ENCODE measurements at regions not wholly inside any gene's neighbourhood (a gene's known extent, or its start where the extent isn't known, plus 50 kb on each side); places are given as distances from the start of the nearest gene placed in this dataset.

- WGBS, 2 donors, result 6 to 7% methylated on average over 30 of the region's 30 CpGs
- no peak overlapping the region for H3K27ac ChIP-seq (ENCODE audit: low read depth in 2 of 2, low read length in 1 of 2)
- peak overlapping the region; percentile 31 to 56 for H3K4me3 ChIP-seq (ENCODE audit: low read depth in 1 of 2, low read length in 2 of 2)
Observed at GRCh38 chr5:42908509-42909488, 97.1 kb upstream of the SELENOP start.

GRCh38 chr5:42908086-42908485, 96.4 kb upstream of the SELENOP start:
- no peak overlapping the region for H3K27ac ChIP-seq (ENCODE audit: low read depth in 2 of 2, low read length in 1 of 2)
- H3K4me1 ChIP-seq (ENCODE audit: control insufficient read depth in 2 of 2, insufficient read depth in 2 of 2, low read length in 1 of 2), result peaks cover 0 to 3% of the 10 kb centered on the region in 2 donors
- no peaks in the 10 kb centered on the region for H3K9me3 ChIP-seq (ENCODE audit: control insufficient read depth in 2 of 2, insufficient read depth in 1 of 2, low read depth in 1 of 2, low read length in 1 of 2)
- H3K36me3 ChIP-seq (ENCODE audit: control insufficient read depth in 2 of 2, insufficient read depth in 2 of 2, low read length in 1 of 2), result no peaks in the 10 kb centered on the region
- no peaks in the 10 kb centered on the region for H3K27me3 ChIP-seq (ENCODE audit: control insufficient read depth in 1 of 2, insufficient read depth in 2 of 2, low read length in 2 of 2)
- no peak overlapping the region for H3K4me3 ChIP-seq (ENCODE audit: low read depth in 1 of 2, low read length in 2 of 2)
- WGBS, 2 donors, result 44 to 59% methylated on average over 2 of the region's 2 CpGs

More at GRCh38 chr5:42908509-42909488, 97.1 kb upstream of the SELENOP start:
- Histone ChIP-seq H3K27me3 (ENCODE audit: control insufficient read depth in 1 of 2, insufficient read depth in 2 of 2, low read length in 2 of 2) (no peaks in the 10 kb centered on the region), H3K9me3 (ENCODE audit: control insufficient read depth in 2 of 2, insufficient read depth in 1 of 2, low read depth in 1 of 2, low read length in 1 of 2) (no peaks in the 10 kb centered on the region), H3K36me3 (ENCODE audit: control insufficient read depth in 2 of 2, insufficient read depth in 2 of 2, low read length in 1 of 2) (no peaks in the 10 kb centered on the region), H3K4me1 (ENCODE audit: control insufficient read depth in 2 of 2, insufficient read depth in 2 of 2, low read length in 1 of 2) (peaks cover 0 to 3% of the 10 kb centered on the region in 2 donors)

- Histone ChIP-seq H3K36me3 (ENCODE audit: control insufficient read depth in 2 of 2, insufficient read depth in 2 of 2, low read length in 1 of 2) (no peaks in the 10 kb centered on the region), H3K9me3 (ENCODE audit: control insufficient read depth in 2 of 2, insufficient read depth in 1 of 2, low read depth in 1 of 2, low read length in 1 of 2) (no peaks in the 10 kb centered on the region), H3K27me3 (ENCODE audit: control insufficient read depth in 1 of 2, insufficient read depth in 2 of 2, low read length in 2 of 2) (no peaks in the 10 kb centered on the region), H3K27ac (ENCODE audit: low read depth in 2 of 2, low read length in 1 of 2) (no peak overlapping the region), H3K4me1 (ENCODE audit: control insufficient read depth in 2 of 2, insufficient read depth in 2 of 2, low read length in 1 of 2) (peaks cover 0 to 3% of the 10 kb centered on the region in 2 donors), H3K4me3 (ENCODE audit: low read depth in 1 of 2, low read length in 2 of 2) (no peak overlapping the region)
- WGBS, 2 donors, result 86 to 89% methylated on average over 1 of the region's 1 CpG
Observed at GRCh38 chr5:42905827-42906226, 94.1 kb upstream of the SELENOP start.

GRCh38 chr5:42900734-42901133, 89.0 kb upstream of the SELENOP start:
- Histone ChIP-seq H3K4me3 (ENCODE audit: low read depth in 1 of 2, low read length in 2 of 2) (no peak overlapping the region), H3K4me1 (ENCODE audit: control insufficient read depth in 2 of 2, insufficient read depth in 2 of 2, low read length in 1 of 2) (no peaks in the 10 kb centered on the region), H3K27me3 (ENCODE audit: control insufficient read depth in 1 of 2, insufficient read depth in 2 of 2, low read length in 2 of 2) (no peaks in the 10 kb centered on the region), H3K9me3 (ENCODE audit: control insufficient read depth in 2 of 2, insufficient read depth in 1 of 2, low read depth in 1 of 2, low read length in 1 of 2) (no peaks in the 10 kb centered on the region), H3K36me3 (ENCODE audit: control insufficient read depth in 2 of 2, insufficient read depth in 2 of 2, low read length in 1 of 2) (no peaks in the 10 kb centered on the region), H3K27ac (ENCODE audit: low read depth in 2 of 2, low read length in 1 of 2) (no peak overlapping the region)
- WGBS, 2 donors, result 90 to 93% methylated on average over 1 of the region's 1 CpG

GRCh38 chr5:42898760-42899159, 87.1 kb upstream of the SELENOP start:
- WGBS, 2 donors, result 89 to 94% methylated on average over 14 of the region's 14 CpGs
- H3K36me3 ChIP-seq (ENCODE audit: control insufficient read depth in 2 of 2, insufficient read depth in 2 of 2, low read length in 1 of 2), result no peaks in the 10 kb centered on the region
- H3K9me3 ChIP-seq (ENCODE audit: control insufficient read depth in 2 of 2, insufficient read depth in 1 of 2, low read depth in 1 of 2, low read length in 1 of 2), result no peaks in the 10 kb centered on the region
- no peak overlapping the region for H3K27ac ChIP-seq (ENCODE audit: low read depth in 2 of 2, low read length in 1 of 2)
- no peak overlapping the region for H3K4me3 ChIP-seq (ENCODE audit: low read depth in 1 of 2, low read length in 2 of 2)
- H3K4me1 ChIP-seq (ENCODE audit: control insufficient read depth in 2 of 2, insufficient read depth in 2 of 2, low read length in 1 of 2), result no peaks in the 10 kb centered on the region
- H3K27me3 ChIP-seq (ENCODE audit: control insufficient read depth in 1 of 2, insufficient read depth in 2 of 2, low read length in 2 of 2), result no peaks in the 10 kb centered on the region

GRCh38 chr5:42896523-42896922, 84.8 kb upstream of the SELENOP start:
- Histone ChIP-seq H3K27me3 (ENCODE audit: control insufficient read depth in 1 of 2, insufficient read depth in 2 of 2, low read length in 2 of 2) (no peaks in the 10 kb centered on the region), H3K4me1 (ENCODE audit: control insufficient read depth in 2 of 2, insufficient read depth in 2 of 2, low read length in 1 of 2) (no peaks in the 10 kb centered on the region)
- WGBS, 2 donors, result 64 to 72% methylated on average over 3 of the region's 3 CpGs

GRCh38 chr5:42894057-42894456, 82.4 kb upstream of the SELENOP start:
- Histone ChIP-seq H3K9me3 (ENCODE audit: control insufficient read depth in 2 of 2, insufficient read depth in 1 of 2, low read depth in 1 of 2, low read length in 1 of 2) (no peaks in the 10 kb centered on the region), H3K36me3 (ENCODE audit: control insufficient read depth in 2 of 2, insufficient read depth in 2 of 2, low read length in 1 of 2) (no peaks in the 10 kb centered on the region), H3K27me3 (ENCODE audit: control insufficient read depth in 1 of 2, insufficient read depth in 2 of 2, low read length in 2 of 2) (no peaks in the 10 kb centered on the region), H3K4me1 (ENCODE audit: control insufficient read depth in 2 of 2, insufficient read depth in 2 of 2, low read length in 1 of 2) (no peaks in the 10 kb centered on the region), H3K27ac (ENCODE audit: low read depth in 2 of 2, low read length in 1 of 2) (no peak overlapping the region), H3K4me3 (ENCODE audit: low read depth in 1 of 2, low read length in 2 of 2) (no peak overlapping the region)
- 57% methylated on average over 20 of the region's 20 CpGs for WGBS, 2 donors

More at GRCh38 chr5:42896523-42896922, 84.8 kb upstream of the SELENOP start:
- Histone ChIP-seq H3K9me3 (ENCODE audit: control insufficient read depth in 2 of 2, insufficient read depth in 1 of 2, low read depth in 1 of 2, low read length in 1 of 2) (no peaks in the 10 kb centered on the region), H3K4me3 (ENCODE audit: low read depth in 1 of 2, low read length in 2 of 2) (no peak overlapping the region), H3K27ac (ENCODE audit: low read depth in 2 of 2, low read length in 1 of 2) (no peak overlapping the region), H3K36me3 (ENCODE audit: control insufficient read depth in 2 of 2, insufficient read depth in 2 of 2, low read length in 1 of 2) (no peaks in the 10 kb centered on the region)

- H3K9me3 ChIP-seq (ENCODE audit: control insufficient read depth in 2 of 2, insufficient read depth in 1 of 2, low read depth in 1 of 2, low read length in 1 of 2), result no peaks in the 10 kb centered on the region
- 25 to 26% methylated on average over 4 of the region's 4 CpGs for WGBS, 2 donors
Observed at GRCh38 chr5:42889311-42889933, 77.7 kb upstream of the SELENOP start.

GRCh38 chr5:42888771-42889170, 77.1 kb upstream of the SELENOP start:
- WGBS, 2 donors, result 53 to 55% methylated on average over 7 of the region's 7 CpGs
- no peaks in the 10 kb centered on the region for H3K36me3 ChIP-seq (ENCODE audit: control insufficient read depth in 2 of 2, insufficient read depth in 2 of 2, low read length in 1 of 2)
- H3K4me3 ChIP-seq (ENCODE audit: low read depth in 1 of 2, low read length in 2 of 2), result no peak overlapping the region
- H3K27ac ChIP-seq (ENCODE audit: low read depth in 2 of 2, low read length in 1 of 2), result no peak overlapping the region
- no peaks in the 10 kb centered on the region for H3K27me3 ChIP-seq (ENCODE audit: control insufficient read depth in 1 of 2, insufficient read depth in 2 of 2, low read length in 2 of 2)
- H3K4me1 ChIP-seq (ENCODE audit: control insufficient read depth in 2 of 2, insufficient read depth in 2 of 2, low read length in 1 of 2), result no peaks in the 10 kb centered on the region
- no peaks in the 10 kb centered on the region for H3K9me3 ChIP-seq (ENCODE audit: control insufficient read depth in 2 of 2, insufficient read depth in 1 of 2, low read depth in 1 of 2, low read length in 1 of 2)

More at GRCh38 chr5:42889311-42889933, 77.7 kb upstream of the SELENOP start:
- Histone ChIP-seq H3K4me1 (ENCODE audit: control insufficient read depth in 2 of 2, insufficient read depth in 2 of 2, low read length in 1 of 2) (no peaks in the 10 kb centered on the region), H3K27ac (ENCODE audit: low read depth in 2 of 2, low read length in 1 of 2) (no peak overlapping the region), H3K36me3 (ENCODE audit: control insufficient read depth in 2 of 2, insufficient read depth in 2 of 2, low read length in 1 of 2) (no peaks in the 10 kb centered on the region), H3K4me3 (ENCODE audit: low read depth in 1 of 2, low read length in 2 of 2) (no peak overlapping the region), H3K27me3 (ENCODE audit: control insufficient read depth in 1 of 2, insufficient read depth in 2 of 2, low read length in 2 of 2) (no peaks in the 10 kb centered on the region)

All from esophagus (tissue), 2 donors.